PC-9 (cell line): ENCODE measurements at regions not wholly inside any gene's neighbourhood (a gene's known extent, or its start where the extent isn't known, plus 50 kb on each side); places are given as distances from the start of the nearest gene placed in this dataset.
"Not testable (repeated sequence)": the region's sequence is repeated elsewhere in the genome, so short reads cannot be mapped to it uniquely, and the experiment has no call there.

Experiments
- BruUV-seq: library from RNA; stranded (reverse); fragments of 400-500 nt; replicated peaks from 2 replicates; lab custom pipeline; 2021; lab: Mats Ljungman, UMichigan
- CTCF ChIA-PET: fragments of 300-600 bp; sonication (Branson Sonifier 250); formaldehyde crosslinking; loops from one replicate; lab custom pipeline; 2022; ENCODE audit warnings: antibody characterized with exemption; lab: Charles Lee
- POLR2A ChIA-PET: fragments of 300-600 bp; sonication (Branson Sonifier 250); formaldehyde crosslinking; loops from one replicate; lab custom pipeline; 2022; ENCODE audit warnings: antibody characterized with exemption; ENCODE audit not compliant: unreplicated experiment; lab: Charles Lee
- DNase-seq, 2 experiments: peaks; one replicate each; pipeline versions ENCODE4 v3.0.0 to v3.0.0-alpha.2; 2015 to 2022; ENCODE audit warnings: mixed read lengths in 1 of 2
- H2AFZ ChIP-seq: fragments of 200-600 bp; sonication (generic); 2 replicates; pipeline ENCODE4 v1.8.1; 2017; ENCODE audit warnings: antibody characterized with exemption
- H3F3A ChIP-seq: fragments of 200-600 bp; sonication (generic); 2 replicates; pipeline ENCODE4 v1.8.1; 2017; ENCODE audit warnings: antibody characterized with exemption, mild to moderate bottlenecking, low read depth; ENCODE audit not compliant: insufficient read depth
- H3K27ac ChIP-seq: fragments of 200-600 bp; sonication (generic); 2 replicates; pipeline ENCODE4 v1.6.1; 2016; ENCODE audit warnings: mixed run types
- H3K27me3 ChIP-seq: fragments of 200-600 bp; sonication (generic); 2 replicates; pipeline ENCODE4 v1.6.1; 2016; ENCODE audit warnings: low read depth, mixed run types; ENCODE audit not compliant: insufficient read depth
- H3K36me3 ChIP-seq: fragments of 200-600 bp; sonication (generic); 2 replicates; pipeline ENCODE4 v1.6.1; 2016; ENCODE audit warnings: low read depth, mixed run types
- H3K4me1 ChIP-seq: fragments of 200-600 bp; sonication (generic); replicated peaks from 2 replicates; pipeline ENCODE4 v1.6.1; 2016; ENCODE audit warnings: mixed run types; ENCODE audit not compliant: insufficient read depth
- H3K4me2 ChIP-seq: fragments of 200-600 bp; sonication (generic); 2 replicates; pipeline ENCODE4 v1.6.1; 2017; ENCODE audit warnings: mixed run types
- H3K4me3 ChIP-seq: fragments of 200-600 bp; sonication (generic); 2 replicates; pipeline ENCODE4 v1.6.1; 2016; ENCODE audit warnings: mixed run types
- H3K79me2 ChIP-seq: fragments of 200-600 bp; sonication (generic); 2 replicates; pipeline ENCODE4 v1.6.1; 2017; ENCODE audit warnings: low read depth, mixed run types
- H3K9me2 ChIP-seq: fragments of 200-600 bp; sonication (generic); 2 replicates; pipeline ENCODE4 v1.8.1; 2017; ENCODE audit warnings: mild to moderate bottlenecking; ENCODE audit not compliant: insufficient read depth
- H3K9me3 ChIP-seq: fragments of 200-600 bp; sonication (generic); 2 replicates; pipeline ENCODE4 v1.8.1; 2016; ENCODE audit warnings: low read depth; ENCODE audit not compliant: insufficient read depth
- H4K20me1 ChIP-seq: fragments of 200-600 bp; sonication (generic); 2 replicates; pipeline ENCODE4 v1.8.1; 2017; ENCODE audit not compliant: insufficient read depth
- CTCF ChIP-seq: fragments of 200-600 bp; sonication (generic); conservative IDR thresholded peaks from 2 replicates; pipeline ENCODE4 v1.6.1; 2017; ENCODE audit warnings: mixed run types, antibody characterized with exemption, mild to moderate bottlenecking, moderate library complexity
- EZH2 ChIP-seq: fragments of 200-600 bp; sonication (generic); IDR thresholded peaks from 2 replicates; pipeline ENCODE4 v1.8.0; 2017; ENCODE audit warnings: antibody characterized with exemption, low read depth
- intact Hi-C: fragments of 100-400 bp; cut with micrococcal nuclease; formaldehyde crosslinking; loops from one replicate; pipeline ENCODE4 v1.10.0; 2022; ENCODE audit not compliant: unreplicated experiment

GRCh38 chr20:12847872-12848271 is 160.9 kb upstream of the SPTLC3 start:
- Histone ChIP-seq H3K27me3 (peaks cover 5% of the 10 kb centered on the region; the same call in 1 of the 2 replicates), H3K27ac (no peak overlapping the region), H3K4me1 (no peaks in the 10 kb centered on the region), H3K9me3 (no peaks in the 10 kb centered on the region), H3F3A (no peaks in the 10 kb centered on the region), H3K36me3 (no peaks in the 10 kb centered on the region), H3K9me2 (no peaks in the 10 kb centered on the region), H4K20me1 (no peaks in the 10 kb centered on the region), H2AFZ (no peak overlapping the region), H3K4me2 (no peak overlapping the region), H3K79me2 (no peaks in the 10 kb centered on the region), H3K4me3 (no peak overlapping the region)
- intact Hi-C loops, result no loop called here
- DNase-seq, result no peak
- CTCF ChIA-PET, result no interaction called here
- POLR2A ChIA-PET, result no interaction called here
- TF ChIP-seq CTCF, result no peak
- no peak for TF ChIP-seq EZH2
- no TSS peak for BruUV-seq

- Histone ChIP-seq H3K9me2 (no peaks in the 10 kb centered on the region), H3K79me2 (no peaks in the 10 kb centered on the region), H3K36me3 (no peaks in the 10 kb centered on the region), H3K27me3 (peaks cover 5% of the 10 kb centered on the region; the same call in 1 of the 2 replicates), H3K4me2 (no peak overlapping the region), H3K9me3 (no peaks in the 10 kb centered on the region), H3F3A (no peaks in the 10 kb centered on the region), H4K20me1 (no peaks in the 10 kb centered on the region), H3K27ac (no peak overlapping the region), H3K4me1 (no peaks in the 10 kb centered on the region), H2AFZ (no peak overlapping the region), H3K4me3 (no peak overlapping the region)
- ChIA-PET POLR2A (interaction anchor here (0.7 kb wide), 1 partner anchor 643 kb away, joined by 4 read pairs; no protein-coding TSS in a partner anchor), CTCF (no interaction called here)
- no TSS peak for BruUV-seq
- TF ChIP-seq EZH2 (no peak), CTCF (no peak)
- no peak for DNase-seq
- intact Hi-C loops, result no loop called here
Observed at GRCh38 chr20:12849225-12849910, 159.4 kb upstream of the SPTLC3 start.

DNA sequence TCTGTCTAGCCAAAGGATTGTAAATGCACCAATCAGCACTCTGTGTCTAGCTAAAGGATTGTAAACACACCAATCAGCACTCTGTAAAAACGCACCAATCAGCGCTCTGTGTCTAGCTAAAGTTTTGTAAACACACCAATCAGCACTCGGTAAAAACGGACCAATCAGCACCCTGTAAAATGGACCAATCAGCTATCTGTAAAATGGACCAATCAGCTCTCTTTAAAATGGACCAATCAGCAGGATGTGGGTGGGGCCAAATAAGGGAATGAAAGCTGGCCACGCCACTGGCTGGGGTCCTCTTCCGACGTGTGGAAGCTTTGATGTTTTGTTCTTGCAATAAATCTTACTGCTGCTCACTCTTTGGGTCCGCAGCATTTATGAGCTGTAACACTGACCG is 151.1 kb upstream of the SPTLC3 start:
- BruUV-seq, CTCF ChIA-PET, H3K9me3 ChIP-seq, POLR2A ChIA-PET, intact Hi-C loops, H3K4me2 ChIP-seq, DNase-seq, H3K79me2 ChIP-seq, H3K27me3 ChIP-seq, H3K4me3 ChIP-seq, H4K20me1 ChIP-seq, H3K9me2 ChIP-seq, H2AFZ ChIP-seq, H3K36me3 ChIP-seq, H3K4me1 ChIP-seq, H3K27ac ChIP-seq, H3F3A ChIP-seq: not testable (repeated sequence)
